ENCODE measurements at regions not wholly inside any gene's neighbourhood (a gene's known extent, or its start where the extent isn't known, plus 50 kb on each side); places are given as distances from the start of the nearest gene placed in this dataset.

DNA sequence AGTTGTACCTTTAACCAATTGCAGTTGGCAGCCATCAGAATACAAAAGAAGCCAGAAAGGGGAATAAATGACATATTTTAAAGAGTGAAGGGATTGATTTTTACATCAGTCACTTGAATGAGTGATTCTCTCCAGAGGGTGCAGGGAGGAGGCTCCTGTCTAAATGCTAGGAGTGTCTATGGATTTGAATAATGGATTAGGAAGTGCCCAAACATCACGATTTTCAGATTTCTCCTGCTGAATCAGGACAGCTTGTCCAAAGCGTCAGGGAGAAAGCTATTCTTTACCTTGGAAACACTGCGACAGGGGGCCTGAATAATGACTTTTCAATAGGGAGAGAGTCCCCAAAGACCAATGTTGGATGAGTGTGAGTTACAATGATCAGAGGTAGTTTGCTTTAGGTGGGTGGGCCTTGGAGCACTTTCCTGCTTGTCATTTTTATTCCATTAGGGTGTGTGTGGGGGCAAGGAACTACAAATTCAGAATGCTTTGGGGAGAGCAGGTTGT, 735.5 kb downstream of the KCNA4 start:
- no peak for DNase-seq (ENCODE audit: low read depth)
- H3K4me3 ChIP-seq (ENCODE audit: low read depth, low read length): no peak overlapping the region

DNA sequence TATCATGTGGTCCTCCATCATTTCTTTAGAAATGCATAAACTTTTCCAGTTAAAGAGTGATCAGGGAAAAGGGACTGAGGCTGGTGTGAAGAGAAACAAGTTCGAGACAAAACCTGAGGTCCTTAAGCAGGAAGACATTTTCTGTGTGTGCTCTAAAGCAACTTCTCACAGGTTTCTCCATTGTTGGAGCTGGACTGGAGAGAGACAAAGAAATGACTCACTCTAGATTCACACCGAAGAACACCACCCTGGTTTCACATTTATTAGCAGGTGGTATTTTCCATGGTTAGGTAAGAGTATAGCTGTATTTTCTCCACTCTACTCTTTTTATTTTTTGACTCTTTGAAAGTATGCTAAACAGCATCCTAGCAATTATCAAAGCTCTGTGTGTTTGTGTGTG, 736.4 kb downstream of the KCNA4 start:
- no peak overlapping the region for H3K4me3 ChIP-seq (ENCODE audit: low read depth, low read length)
- DNase-seq (ENCODE audit: low read depth): no peak

DNA sequence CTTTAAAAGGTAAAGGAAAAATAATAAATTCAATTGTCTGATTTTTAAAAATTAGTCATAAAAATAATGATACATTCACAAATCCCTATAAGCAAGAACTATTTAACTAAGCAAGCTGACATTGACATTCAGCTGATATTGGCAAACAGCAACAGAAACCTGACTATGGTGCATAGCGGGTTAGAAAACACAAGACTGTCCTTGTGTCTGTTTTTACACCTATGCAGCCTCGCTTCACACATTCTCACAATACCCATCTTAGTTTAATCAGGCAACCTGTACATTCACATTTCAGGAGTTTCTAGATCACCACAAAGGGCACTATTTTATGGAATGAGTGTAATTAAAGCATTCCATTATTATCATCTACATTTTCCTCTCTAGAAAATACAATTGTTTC, 737.1 kb downstream of the KCNA4 start:
- no peak for DNase-seq (ENCODE audit: low read depth)
- H3K4me3 ChIP-seq (ENCODE audit: low read depth, low read length): no peak overlapping the region

GRCh38 chr11:29272019-29272654, 744.7 kb downstream of the KCNA4 start:
- no peak for DNase-seq (ENCODE audit: low read depth)
- H3K4me3 ChIP-seq (ENCODE audit: low read depth, low read length): no peak overlapping the region

- DNase-seq (ENCODE audit: low read depth): no peak
- H3K4me3 ChIP-seq (ENCODE audit: low read depth, low read length): no peak overlapping the region
These were observed 745.2 kb downstream of the KCNA4 start for GRCh38 chr11:29271616-29272015.

DNA sequence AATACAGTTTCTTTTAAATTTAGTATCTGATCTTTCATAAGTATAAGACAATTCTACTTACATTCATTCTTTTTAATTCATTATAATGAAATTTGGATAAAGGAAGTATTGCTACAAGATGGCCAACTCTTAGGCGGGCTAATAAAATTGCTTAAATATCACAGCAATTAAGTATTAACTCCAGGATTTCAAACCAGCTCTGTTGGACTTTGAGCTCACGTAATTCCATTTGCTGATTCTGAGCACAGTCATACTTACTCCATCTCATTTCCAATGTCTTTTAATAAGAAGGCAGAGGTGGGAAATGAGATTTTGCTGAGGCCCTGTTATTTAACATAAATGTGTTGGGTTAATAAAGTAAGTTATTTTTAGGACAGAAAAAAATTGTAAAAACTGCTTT, 748.1 kb downstream of the KCNA4 start:
- H3K4me3 ChIP-seq (ENCODE audit: low read depth, low read length): no peak overlapping the region
- no peak for DNase-seq (ENCODE audit: low read depth)

- no peak overlapping the region for H3K4me3 ChIP-seq (ENCODE audit: low read depth, low read length)
- no peak for DNase-seq (ENCODE audit: low read depth)
These were observed 751.0 kb downstream of the KCNA4 start for GRCh38 chr11:29265792-29266191.

GRCh38 chr11:29265381-29265780, 751.4 kb downstream of the KCNA4 start:
- DNase-seq (ENCODE audit: low read depth): no peak
- H3K4me3 ChIP-seq (ENCODE audit: low read depth, low read length): no peak overlapping the region

- no peak overlapping the region for H3K4me3 ChIP-seq (ENCODE audit: low read depth, low read length)
- no peak for DNase-seq (ENCODE audit: low read depth)
These were observed 752.7 kb downstream of the KCNA4 start for GRCh38 chr11:29263971-29264682.

- no peak for DNase-seq (ENCODE audit: low read depth)
- no peak overlapping the region for H3K4me3 ChIP-seq (ENCODE audit: low read depth, low read length)
These were observed 755.0 kb downstream of the KCNA4 start for GRCh38 chr11:29261831-29262230.

DNA sequence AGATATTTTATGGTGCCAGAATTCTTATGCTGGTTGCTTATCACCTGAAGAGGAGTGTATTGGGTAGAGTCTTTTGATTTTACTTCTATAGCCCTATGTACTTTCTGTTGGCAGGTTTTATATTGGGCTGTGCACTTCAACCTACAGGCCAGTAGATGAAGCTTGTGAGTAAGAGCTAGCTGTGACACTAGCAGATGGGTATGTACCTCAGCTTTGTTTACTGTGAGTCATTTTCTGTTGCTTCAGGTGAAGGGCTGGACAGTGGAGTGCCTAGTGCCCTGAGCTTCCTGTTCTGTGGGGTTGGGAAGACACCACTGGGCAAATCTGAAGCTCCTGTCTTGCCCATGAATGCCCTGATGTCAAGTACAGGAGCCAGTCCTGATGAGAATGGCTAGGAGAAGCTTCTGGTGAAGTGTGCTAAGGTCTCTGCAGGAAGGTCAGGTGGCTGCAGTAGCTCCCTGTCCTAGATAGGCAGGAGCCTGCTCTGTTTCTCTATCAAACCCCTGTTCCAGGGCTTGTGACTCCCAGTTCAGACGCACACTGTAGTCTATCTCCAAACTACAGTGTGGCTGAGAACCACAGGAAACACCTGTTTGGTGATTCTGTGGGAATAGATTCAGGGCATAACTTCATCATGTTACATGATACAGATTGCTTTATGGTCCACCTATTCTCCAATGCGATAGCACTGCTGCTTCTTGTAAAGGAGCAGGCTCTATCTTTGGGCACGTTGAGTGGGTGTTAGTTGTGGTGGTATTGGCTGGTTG, 755.7 kb downstream of the KCNA4 start:
- no peak overlapping the region for H3K4me3 ChIP-seq (ENCODE audit: low read depth, low read length)
- no peak for DNase-seq (ENCODE audit: low read depth)

GRCh38 chr11:29258411-29258810, 758.4 kb downstream of the KCNA4 start:
- DNase-seq (ENCODE audit: low read depth): no peak
- no peak overlapping the region for H3K4me3 ChIP-seq (ENCODE audit: low read depth, low read length)

- no peak for DNase-seq (ENCODE audit: low read depth)
- H3K4me3 ChIP-seq (ENCODE audit: low read depth, low read length): no peak overlapping the region
These were observed 760.2 kb downstream of the KCNA4 start for GRCh38 chr11:29256580-29256979.

- H3K4me3 ChIP-seq (ENCODE audit: low read depth, low read length): no peak overlapping the region
- DNase-seq (ENCODE audit: low read depth): peak; percentile 47
These were observed 761.4 kb downstream of the KCNA4 start for GRCh38 chr11:29255401-29255800.

- no peak for DNase-seq (ENCODE audit: low read depth)
- H3K4me3 ChIP-seq (ENCODE audit: low read depth, low read length): no peak overlapping the region
These were observed 765.1 kb downstream of the KCNA4 start for GRCh38 chr11:29251738-29252137.

DNA sequence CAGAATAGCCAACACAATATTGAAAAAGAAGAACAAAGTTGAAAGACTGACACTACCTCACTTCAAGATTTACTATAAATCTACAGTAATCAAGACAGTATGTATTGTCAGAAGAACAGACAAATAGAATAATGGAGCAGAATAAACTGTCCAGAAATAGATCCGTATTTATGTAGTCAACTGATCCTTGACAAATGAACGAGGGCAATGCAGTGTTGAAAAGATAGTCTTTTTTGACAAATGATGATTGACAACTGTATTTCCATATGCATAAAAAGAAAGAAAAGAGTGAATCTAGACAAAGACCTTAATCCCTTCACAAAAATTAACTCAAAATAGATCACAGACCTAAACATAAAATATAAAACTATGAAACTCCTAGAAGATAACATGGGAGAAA, 767.1 kb downstream of the KCNA4 start:
- H3K4me3 ChIP-seq (ENCODE audit: low read depth, low read length): no peak overlapping the region
- DNase-seq (ENCODE audit: low read depth): no peak

DNA sequence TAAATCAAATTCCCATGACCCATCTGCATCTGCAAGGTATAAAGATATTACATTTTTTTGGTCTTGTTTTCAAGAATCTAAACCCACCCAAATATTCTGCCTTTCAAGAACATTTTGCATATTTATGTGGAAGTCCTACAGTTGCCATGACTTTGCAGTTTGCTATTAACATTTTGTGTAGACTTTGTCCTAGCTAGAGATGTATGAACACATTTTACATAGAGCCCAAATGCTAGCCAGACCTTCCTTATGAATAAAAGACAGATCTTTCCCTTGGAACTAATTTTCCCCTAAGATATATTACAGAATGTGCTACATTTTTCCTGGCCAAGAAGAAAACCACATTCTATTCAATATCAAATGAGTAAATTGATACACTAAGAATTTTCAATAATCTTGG, 772.5 kb downstream of the KCNA4 start:
- no peak for DNase-seq (ENCODE audit: low read depth)
- no peak overlapping the region for H3K4me3 ChIP-seq (ENCODE audit: low read depth, low read length)

DNA sequence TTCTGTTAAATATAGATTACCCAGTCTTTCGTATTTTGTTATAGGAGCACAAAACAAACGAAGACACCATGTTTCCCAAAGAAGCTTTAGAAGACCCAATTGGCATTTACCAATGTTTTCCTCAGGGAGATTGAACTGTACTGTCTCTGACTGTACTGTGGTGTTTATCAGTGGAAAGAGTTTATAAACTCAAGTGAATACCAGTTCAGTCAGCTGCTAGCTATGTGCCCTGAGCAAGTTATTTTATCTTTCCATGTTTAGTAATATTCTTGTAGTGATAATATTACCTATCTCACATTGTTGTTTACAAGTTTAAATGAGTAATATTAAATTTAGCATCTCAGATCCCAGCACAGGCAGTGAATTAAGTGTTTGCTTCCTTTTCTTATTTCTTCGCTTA, 773.2 kb downstream of the KCNA4 start:
- H3K4me3 ChIP-seq (ENCODE audit: low read depth, low read length): no peak overlapping the region
- DNase-seq (ENCODE audit: low read depth): no peak

GRCh38 chr11:29231991-29232390, 784.8 kb downstream of the KCNA4 start:
- no peak for DNase-seq (ENCODE audit: low read depth)
- no peak overlapping the region for H3K4me3 ChIP-seq (ENCODE audit: low read depth, low read length)

- H3K4me3 ChIP-seq (ENCODE audit: low read depth, low read length): no peak overlapping the region
- no peak for DNase-seq (ENCODE audit: low read depth)
These were observed 785.2 kb downstream of the KCNA4 start for GRCh38 chr11:29231586-29231985.

Measured in skeletal muscle cell (primary cell).